T-helper 2 cell treated with Interferon-gamma antibody and Interleukin-4, amounts not matched to agents 5 μg/mL and 100 μg/mL, for 36 hours (primary cell): ENCODE measurements at regions not wholly inside any gene's neighbourhood (a gene's known extent, or its start where the extent isn't known, plus 50 kb on each side); places are given as distances from the start of the nearest gene placed in this dataset.

Experiments
- DNase-seq: peaks from one replicate; pipeline ENCODE4 v3.0.0; 2021; ENCODE audit warnings: low spot score
- H3K27ac Mint-ChIP-seq: one replicate; pipeline ENCODE4 v1.8.0; 2021; ENCODE audit warnings: mild to moderate bottlenecking, mixed read lengths
- H3K27me3 Mint-ChIP-seq: one replicate; pipeline ENCODE4 v1.8.0; 2021; ENCODE audit warnings: low read depth, mixed read lengths
- H3K36me3 Mint-ChIP-seq: one replicate; pipeline ENCODE4 v1.8.0; 2021; ENCODE audit warnings: low read depth, mixed read lengths
- H3K4me1 Mint-ChIP-seq: one replicate; pipeline ENCODE4 v1.8.0; 2021; ENCODE audit warnings: low read depth, mixed read lengths
- H3K4me3 Mint-ChIP-seq: one replicate; pipeline ENCODE4 v1.8.0; 2022; ENCODE audit warnings: mild to moderate bottlenecking, moderate library complexity, mixed read lengths
- H3K9me3 Mint-ChIP-seq: one replicate; pipeline ENCODE4 v1.8.0; 2021; ENCODE audit warnings: mixed read lengths

GRCh38 chr1:79613046-79613445 lies 606.5 kb upstream of the ADGRL4 start:
- DNase-seq = no peak
- Mint-ChIP-seq H3K27me3 (no peaks in the 10 kb centered on the region), H3K27ac (no peak overlapping the region), H3K9me3 (peaks cover 12% of the 10 kb centered on the region), H3K4me3 (no peak overlapping the region), H3K36me3 (no peaks in the 10 kb centered on the region), H3K4me1 (no peaks in the 10 kb centered on the region)

- Mint-ChIP-seq H3K9me3 (peaks cover 6% of the 10 kb centered on the region), H3K4me3 (no peak overlapping the region), H3K36me3 (no peaks in the 10 kb centered on the region), H3K27me3 (no peaks in the 10 kb centered on the region), H3K27ac (no peak overlapping the region), H3K4me1 (no peaks in the 10 kb centered on the region)
- DNase-seq = no peak
Observed at GRCh38 chr1:79604490-79605198, 598.1 kb upstream of the ADGRL4 start.

GRCh38 chr1:79603843-79604242 lies 597.3 kb upstream of the ADGRL4 start:
- Mint-ChIP-seq H3K27ac (no peak overlapping the region), H3K4me1 (no peaks in the 10 kb centered on the region), H3K27me3 (no peaks in the 10 kb centered on the region), H3K36me3 (no peaks in the 10 kb centered on the region), H3K9me3 (peaks cover 6% of the 10 kb centered on the region), H3K4me3 (no peak overlapping the region)
- DNase-seq = no peak

GRCh38 chr1:79599257-79599656 lies 592.7 kb upstream of the ADGRL4 start:
- no peak for DNase-seq
- Mint-ChIP-seq H3K4me1 (no peaks in the 10 kb centered on the region), H3K9me3 (peaks cover 11% of the 10 kb centered on the region), H3K27me3 (no peaks in the 10 kb centered on the region), H3K36me3 (no peaks in the 10 kb centered on the region), H3K27ac (no peak overlapping the region), H3K4me3 (no peak overlapping the region)

GRCh38 chr1:79595931-79596330 lies 589.4 kb upstream of the ADGRL4 start:
- Mint-ChIP-seq H3K4me3 (no peak overlapping the region), H3K9me3 (peaks cover 8% of the 10 kb centered on the region), H3K4me1 (no peaks in the 10 kb centered on the region), H3K27me3 (no peaks in the 10 kb centered on the region), H3K27ac (no peak overlapping the region), H3K36me3 (no peaks in the 10 kb centered on the region)
- DNase-seq = no peak

- H3K4me1 Mint-ChIP-seq = no peaks in the 10 kb centered on the region
- H3K27me3 Mint-ChIP-seq = no peaks in the 10 kb centered on the region
- no peaks in the 10 kb centered on the region for H3K36me3 Mint-ChIP-seq
- no peak overlapping the region for H3K27ac Mint-ChIP-seq
- peaks cover 4% of the 10 kb centered on the region for H3K9me3 Mint-ChIP-seq
- H3K4me3 Mint-ChIP-seq = no peak overlapping the region
- DNase-seq = no peak
Observed at GRCh38 chr1:79594121-79594698, 587.7 kb upstream of the ADGRL4 start.

- no peak for DNase-seq
- Mint-ChIP-seq H3K27me3 (no peaks in the 10 kb centered on the region), H3K4me1 (no peaks in the 10 kb centered on the region), H3K4me3 (no peak overlapping the region), H3K36me3 (no peaks in the 10 kb centered on the region), H3K27ac (no peak overlapping the region), H3K9me3 (no peaks in the 10 kb centered on the region)
Observed at GRCh38 chr1:79592707-79593106, 586.2 kb upstream of the ADGRL4 start.

- no peak overlapping the region for H3K27ac Mint-ChIP-seq
- no peak for DNase-seq
- no peaks in the 10 kb centered on the region for H3K4me1 Mint-ChIP-seq
- no peaks in the 10 kb centered on the region for H3K27me3 Mint-ChIP-seq
- peaks cover 6% of the 10 kb centered on the region for H3K9me3 Mint-ChIP-seq
- H3K36me3 Mint-ChIP-seq = no peaks in the 10 kb centered on the region
- no peak overlapping the region for H3K4me3 Mint-ChIP-seq
Observed at GRCh38 chr1:79588719-79589118, 582.2 kb upstream of the ADGRL4 start.

GRCh38 chr1:79587229-79587628 lies 580.7 kb upstream of the ADGRL4 start:
- Mint-ChIP-seq H3K4me1 (no peaks in the 10 kb centered on the region), H3K9me3 (peaks cover 16% of the 10 kb centered on the region), H3K27ac (no peak overlapping the region), H3K27me3 (no peaks in the 10 kb centered on the region), H3K4me3 (no peak overlapping the region), H3K36me3 (no peaks in the 10 kb centered on the region)
- DNase-seq = no peak

- H3K27ac Mint-ChIP-seq = no peak overlapping the region
- H3K9me3 Mint-ChIP-seq = peaks cover 22% of the 10 kb centered on the region
- no peaks in the 10 kb centered on the region for H3K27me3 Mint-ChIP-seq
- H3K36me3 Mint-ChIP-seq = no peaks in the 10 kb centered on the region
- no peaks in the 10 kb centered on the region for H3K4me1 Mint-ChIP-seq
- no peak overlapping the region for H3K4me3 Mint-ChIP-seq
- no peak for DNase-seq
Observed at GRCh38 chr1:79585801-79586200, 579.3 kb upstream of the ADGRL4 start.

GRCh38 chr1:79575424-79575823 lies 568.9 kb upstream of the ADGRL4 start:
- DNase-seq = no peak
- Mint-ChIP-seq H3K4me3 (no peak overlapping the region), H3K9me3 (no peaks in the 10 kb centered on the region), H3K27ac (no peak overlapping the region), H3K4me1 (no peaks in the 10 kb centered on the region), H3K36me3 (no peaks in the 10 kb centered on the region), H3K27me3 (no peaks in the 10 kb centered on the region)

- Mint-ChIP-seq H3K27ac (no peak overlapping the region), H3K27me3 (no peaks in the 10 kb centered on the region), H3K4me3 (no peak overlapping the region), H3K36me3 (no peaks in the 10 kb centered on the region), H3K9me3 (no peaks in the 10 kb centered on the region), H3K4me1 (no peaks in the 10 kb centered on the region)
- DNase-seq = no peak
Observed at GRCh38 chr1:79568411-79568810, 561.9 kb upstream of the ADGRL4 start.

- Mint-ChIP-seq H3K27me3 (no peaks in the 10 kb centered on the region), H3K4me1 (no peaks in the 10 kb centered on the region), H3K27ac (no peak overlapping the region), H3K9me3 (peaks cover 13% of the 10 kb centered on the region), H3K4me3 (no peak overlapping the region), H3K36me3 (no peaks in the 10 kb centered on the region)
- no peak for DNase-seq
Observed at GRCh38 chr1:79561521-79561978, 555.0 kb upstream of the ADGRL4 start.

- Mint-ChIP-seq H3K27ac (no peak overlapping the region), H3K27me3 (no peaks in the 10 kb centered on the region), H3K9me3 (peaks cover 9% of the 10 kb centered on the region), H3K4me1 (no peaks in the 10 kb centered on the region), H3K4me3 (no peak overlapping the region), H3K36me3 (no peaks in the 10 kb centered on the region)
- no peak for DNase-seq
Observed at GRCh38 chr1:79556189-79556588, 549.7 kb upstream of the ADGRL4 start.

GRCh38 chr1:79554688-79555087 lies 548.2 kb upstream of the ADGRL4 start:
- Mint-ChIP-seq H3K4me3 (no peak overlapping the region), H3K4me1 (no peaks in the 10 kb centered on the region), H3K27ac (no peak overlapping the region), H3K27me3 (no peaks in the 10 kb centered on the region), H3K36me3 (no peaks in the 10 kb centered on the region), H3K9me3 (peaks cover 3% of the 10 kb centered on the region)
- no peak for DNase-seq
